Vagina (tissue), 2 donors: ENCODE measurements at regions not wholly inside any gene's neighbourhood (a gene's known extent, or its start where the extent isn't known, plus 50 kb on each side); places are given as distances from the start of the nearest gene placed in this dataset.

ENCODE experiments used
- DNase-seq, 2 donors: peaks; one replicate each; pipeline ENCODE4 v3.0.0-alpha.2; 2017; ENCODE audit errors: extremely low spot score in 2 of 2
- H3K27ac ChIP-seq: fragments of 200-600 bp; sonication (generic); one replicate; pipeline ENCODE4 v1.5.1; 2019
- H3K27me3 ChIP-seq: fragments of 200-600 bp; sonication (generic); one replicate; pipeline ENCODE4 v1.5.1; 2019
- H3K36me3 ChIP-seq, 2 donors: fragments of 200-600 bp; sonication (generic); one replicate each; pipeline ENCODE4 v1.5.1; 2017 to 2019
- H3K4me1 ChIP-seq: fragments of 200-600 bp; sonication (generic); one replicate; pipeline ENCODE4 v1.5.1; 2019
- H3K4me3 ChIP-seq, 2 donors: fragments of 200-600 bp; sonication (generic); 1 replicate in 1 of 2; 2 replicates in 1 of 2; pipeline ENCODE4 v1.5.1; 2016 to 2019
- H3K9me3 ChIP-seq: fragments of 200-600 bp; sonication (generic); one replicate; pipeline ENCODE4 v1.5.1; 2019
- CTCF ChIP-seq, 3 experiments: fragments of 450-650 bp in 2 of 3; fragments of 200-600 bp in 1 of 3; sonication (generic) in 1 of 3; IDR thresholded peaks; one replicate each; pipeline ENCODE4 v1.5.1; 2017 to 2019; ENCODE audit warnings: antibody characterized with exemption in 3 of 3, mild to moderate bottlenecking in 2 of 3, moderate library complexity in 2 of 3
- POLR2A ChIP-seq, 2 donors: fragments of 450-650 bp; IDR thresholded peaks; one replicate each; pipeline ENCODE4 v1.6.1; 2017; ENCODE audit warnings: antibody characterized with exemption in 2 of 2, mild to moderate bottlenecking in 2 of 2, moderate library complexity in 2 of 2
- POLR2AphosphoS5 ChIP-seq, 2 donors: sonication (generic); formaldehyde crosslinking; IDR thresholded peaks; one replicate each; pipeline ENCODE4 v1.9.0; 2017; ENCODE audit warnings: antibody characterized with exemption in 2 of 2, mild to moderate bottlenecking in 2 of 2, low read depth in 1 of 2; ENCODE audit not compliant: insufficient read depth in 1 of 2
- intact Hi-C: fragments of 100-400 bp; cut with DNase I; formaldehyde crosslinking; loops from one replicate; pipeline ENCODE4 v1.15.1; 2023

GRCh38 chr2:4964579-4964978, 727.6 kb upstream of the SOX11 start:
- Histone ChIP-seq H3K27me3 (no peaks in the 10 kb centered on the region), H3K9me3 (no peaks in the 10 kb centered on the region), H3K4me3 (no peak overlapping the region), H3K4me1 (no peaks in the 10 kb centered on the region), H3K36me3 (no peaks in the 10 kb centered on the region), H3K27ac (no peak overlapping the region)
- DNase-seq, result no peak
- intact Hi-C loops, result no loop called here
- TF ChIP-seq POLR2AphosphoS5 (IDR thresholded peaks at IDR 0.05; ENCODE audit: insufficient read depth in 1 of 2, low read depth in 1 of 2) (no peak), POLR2A (IDR thresholded peaks at IDR 0.05) (no peak), CTCF (IDR thresholded peaks at IDR 0.05) (no peak)

- no peak for DNase-seq
- Histone ChIP-seq H3K9me3 (no peaks in the 10 kb centered on the region), H3K36me3 (no peaks in the 10 kb centered on the region), H3K27ac (no peak overlapping the region), H3K27me3 (no peaks in the 10 kb centered on the region), H3K4me3 (no peak overlapping the region), H3K4me1 (no peaks in the 10 kb centered on the region)
- TF ChIP-seq POLR2A (IDR thresholded peaks at IDR 0.05) (no peak), POLR2AphosphoS5 (IDR thresholded peaks at IDR 0.05; ENCODE audit: insufficient read depth in 1 of 2, low read depth in 1 of 2) (no peak), CTCF (IDR thresholded peaks at IDR 0.05) (no peak)
- intact Hi-C loops, result no loop called here
These were observed 726.4 kb upstream of the SOX11 start for GRCh38 chr2:4965556-4966320.

- TF ChIP-seq POLR2A (IDR thresholded peaks at IDR 0.05) (no peak), POLR2AphosphoS5 (IDR thresholded peaks at IDR 0.05; ENCODE audit: insufficient read depth in 1 of 2, low read depth in 1 of 2) (no peak), CTCF (IDR thresholded peaks at IDR 0.05) (no peak)
- intact Hi-C loops, result no loop called here
- Histone ChIP-seq H3K27me3 (no peaks in the 10 kb centered on the region), H3K27ac (no peak overlapping the region), H3K9me3 (no peaks in the 10 kb centered on the region), H3K4me1 (no peaks in the 10 kb centered on the region), H3K36me3 (no peaks in the 10 kb centered on the region), H3K4me3 (no peak overlapping the region)
- no peak for DNase-seq
These were observed 725.0 kb upstream of the SOX11 start for GRCh38 chr2:4967206-4967605.

- TF ChIP-seq POLR2AphosphoS5 (IDR thresholded peaks at IDR 0.05; ENCODE audit: insufficient read depth in 1 of 2, low read depth in 1 of 2), result no peak
- TF ChIP-seq POLR2A (IDR thresholded peaks at IDR 0.05), result no peak
- TF ChIP-seq CTCF (IDR thresholded peaks at IDR 0.05), result no peak
- H3K4me1 ChIP-seq, result no peaks in the 10 kb centered on the region
These were observed 719.7 kb upstream of the SOX11 start for GRCh38 chr2:4972472-4972871.

GRCh38 chr2:4973354-4973753, 718.8 kb upstream of the SOX11 start:
- Histone ChIP-seq H3K27ac (no peak overlapping the region), H3K4me3 (no peak overlapping the region), H3K27me3 (no peaks in the 10 kb centered on the region), H3K36me3 (no peaks in the 10 kb centered on the region), H3K4me1 (no peaks in the 10 kb centered on the region), H3K9me3 (no peaks in the 10 kb centered on the region)
- no peak for TF ChIP-seq CTCF (IDR thresholded peaks at IDR 0.05)
- TF ChIP-seq POLR2A (IDR thresholded peaks at IDR 0.05), result no peak
- TF ChIP-seq POLR2AphosphoS5 (IDR thresholded peaks at IDR 0.05; ENCODE audit: insufficient read depth in 1 of 2, low read depth in 1 of 2), result no peak
- intact Hi-C loops, result no loop called here
- no peak for DNase-seq

More at GRCh38 chr2:4972472-4972871, 719.7 kb upstream of the SOX11 start:
- H3K4me3 ChIP-seq, result no peak overlapping the region
- DNase-seq, result no peak
- H3K9me3 ChIP-seq, result no peaks in the 10 kb centered on the region
- H3K27ac ChIP-seq, result no peak overlapping the region
- intact Hi-C loops, result no loop called here
- no peaks in the 10 kb centered on the region for H3K27me3 ChIP-seq
- no peaks in the 10 kb centered on the region for H3K36me3 ChIP-seq
